HCT116 (cell line): ENCODE measurements at regions not wholly inside any gene's neighbourhood (a gene's known extent, or its start where the extent isn't known, plus 50 kb on each side); places are given as distances from the start of the nearest gene placed in this dataset.

ENCODE experiments used
- ATAC-seq: fragments of 200-7000 bp; cut with Tn5 transposase; 2 replicates; pipeline ENCODE4 v1.9.1; 2020; ENCODE audit warnings: mild to moderate bottlenecking, moderate library complexity
- BruUV-seq: library from RNA; stranded (reverse); fragments of 400-500 nt; replicated peaks from 2 replicates; lab custom pipeline; 2021; lab: Mats Ljungman, UMichigan
- CTCF ChIA-PET: fragments of 300-600 bp; sonication (Branson Sonifier 250); formaldehyde crosslinking; loops from one replicate; lab custom pipeline; 2021; ENCODE audit warnings: antibody characterized with exemption; lab: Charles Lee
- POLR2A ChIA-PET: fragments of 300-600, 350-600 bp; sonication (Branson Sonifier 250); formaldehyde crosslinking; loops from one replicate; lab custom pipeline; 2021; ENCODE audit warnings: antibody characterized with exemption; lab: Charles Lee
- RAD21 ChIA-PET, 2 experiments: fragments of 300-600 bp; sonication (Branson Sonifier 250); formaldehyde crosslinking; loops; one replicate each; lab custom pipeline; 2023; ENCODE audit warnings: low total read pairs in 2 of 2; ENCODE audit not compliant: uncharacterized antibody in 2 of 2, unreplicated experiment in 2 of 2, low non-redundant PET in 1 of 2; lab: Charles Lee
- DNase-seq: peaks from one replicate; pipeline ENCODE4 v3.0.0-alpha.2; 2010; ENCODE audit warnings: low read depth, low spot score
- H2AFZ ChIP-seq: fragments of 200-600 bp; shearing (Covaris generic), sonication (generic); 2 replicates; pipeline ENCODE4 v1.6.1; 2017; ENCODE audit warnings: low read depth, mixed run types, mixed read lengths, antibody characterized with exemption, low read length; ENCODE audit not compliant: poor library complexity, severe bottlenecking
- H3K27ac ChIP-seq: 2 replicates; pipeline ENCODE4 v1.5.1; 2012; ENCODE audit warnings: low read depth, low read length
- H3K27me3 ChIP-seq: fragments of 200-600 bp; sonication (generic); 2 replicates; pipeline ENCODE4 v1.6.1; 2016; ENCODE audit warnings: mixed run types, low read length, mixed read lengths; ENCODE audit not compliant: insufficient read depth
- H3K36me3 ChIP-seq, 2 experiments: fragments of 200-500 bp in 1 of 2; fragments of 200-600 bp in 1 of 2; sonication (Bioruptor generic) in 1 of 2; sonication (generic) in 1 of 2; 2 replicates each; pipeline versions ENCODE4 v1.5.1 to v1.6.1; 2014 to 2016; ENCODE audit warnings: low read length in 2 of 2, inconsistent platforms in 1 of 2, mixed read lengths in 1 of 2, mixed run types in 1 of 2; ENCODE audit not compliant: insufficient read depth in 2 of 2, control insufficient read depth in 1 of 2
- H3K4me1 ChIP-seq, 2 experiments: fragments of 200-600 bp in 1 of 2; sonication (generic) in 1 of 2; 2 replicates each; pipeline versions ENCODE4 v1.5.1 to v1.6.1; 2012 to 2017; ENCODE audit warnings: low read length in 2 of 2, inconsistent platforms in 1 of 2, mild to moderate bottlenecking in 1 of 2, mixed read lengths in 1 of 2, mixed run types in 1 of 2, moderate library complexity in 1 of 2; ENCODE audit not compliant: insufficient read depth in 2 of 2, control insufficient read depth in 1 of 2
- H3K4me2 ChIP-seq: fragments of 200-600 bp; sonication (generic); 2 replicates; pipeline ENCODE4 v1.6.1; 2017; ENCODE audit warnings: mixed run types, low read length, mixed read lengths
- H3K4me3 ChIP-seq, 2 experiments: fragments of 200-600 bp in 1 of 2; sonication (generic) in 1 of 2; replicated peaks in 1 of 2; 2 replicates each; pipeline ENCODE4 v1.5.1; 2011 to 2016; ENCODE audit warnings: low read length in 2 of 2, control low read depth in 1 of 2, low read depth in 1 of 2, mild to moderate bottlenecking in 1 of 2, mixed read lengths in 1 of 2, mixed run types in 1 of 2
- H3K79me2 ChIP-seq: fragments of 200-600 bp; sonication (generic); 2 replicates; pipeline ENCODE4 v1.6.1; 2017; ENCODE audit warnings: mild to moderate bottlenecking, mixed run types, low read length, moderate library complexity, mixed read lengths; ENCODE audit not compliant: insufficient read depth
- H3K9ac ChIP-seq: fragments of 200-600 bp; sonication (generic); 2 replicates; pipeline ENCODE4 v1.6.1; 2016; ENCODE audit warnings: low read length, mixed read lengths
- H3K9me2 ChIP-seq: fragments of 200-600 bp; sonication (generic), shearing (Covaris generic); 2 replicates; pipeline ENCODE4 v1.6.1; 2017; ENCODE audit warnings: mixed run types, mild to moderate bottlenecking, moderate library complexity; ENCODE audit not compliant: insufficient read depth
- H3K9me3 ChIP-seq, 2 experiments: fragments of 200-500 bp in 1 of 2; fragments of 200-600 bp in 1 of 2; sonication (Bioruptor generic) in 1 of 2; sonication (generic) in 1 of 2; 2 replicates each; pipeline ENCODE4 v1.6.1; 2014 to 2017; ENCODE audit warnings: low read length in 2 of 2, mixed read lengths in 2 of 2, inconsistent platforms in 1 of 2, low read depth in 1 of 2, mild to moderate bottlenecking in 1 of 2, mixed run types in 1 of 2, moderate library complexity in 1 of 2; ENCODE audit not compliant: control insufficient read depth in 1 of 2, insufficient read depth in 1 of 2
- H4K20me1 ChIP-seq: fragments of 200-600 bp; sonication (generic), shearing (Covaris generic); 2 replicates; pipeline ENCODE4 v1.6.1; 2017; ENCODE audit warnings: mixed run types, mild to moderate bottlenecking, moderate library complexity; ENCODE audit not compliant: insufficient read depth
- CBX3 ChIP-seq: IDR thresholded peaks from 2 replicates; pipeline ENCODE4 v1.6.1; 2012; ENCODE audit warnings: low read depth
- CEBPB ChIP-seq: IDR thresholded peaks from 2 replicates; pipeline ENCODE4 v1.6.1; 2012; ENCODE audit warnings: low read depth
- EGR1 ChIP-seq: IDR thresholded peaks from 2 replicates; pipeline ENCODE4 v1.6.1; 2012; ENCODE audit warnings: low read depth
- ELF1 ChIP-seq: IDR thresholded peaks from 2 replicates; pipeline ENCODE4 v1.6.1; 2012; ENCODE audit warnings: low read depth, borderline replicate concordance
- EZH2 ChIP-seq: fragments of 200-600 bp; sonication (generic); IDR thresholded peaks from 2 replicates; pipeline ENCODE4 v1.6.1; 2017; ENCODE audit warnings: antibody characterized with exemption, mixed run types
- FOSL1 ChIP-seq: IDR thresholded peaks from 2 replicates; pipeline ENCODE4 v1.6.1; 2012; ENCODE audit warnings: low read depth
- JUND ChIP-seq: IDR thresholded peaks from 2 replicates; pipeline ENCODE4 v1.6.1; 2012
- POLR2A ChIP-seq: IDR thresholded peaks from 2 replicates; pipeline ENCODE4 v1.7.0; 2011; ENCODE audit warnings: borderline replicate concordance; ENCODE audit not compliant: insufficient read depth, insufficient read length; ENCODE audit errors: extremely low read depth
- POLR2AphosphoS5 ChIP-seq: IDR thresholded peaks from 2 replicates; pipeline ENCODE4 v1.6.1; 2011; ENCODE audit warnings: mild to moderate bottlenecking, low read depth, low read length, moderate library complexity
- RAD21 ChIP-seq: IDR thresholded peaks from 2 replicates; pipeline ENCODE4 v1.6.1; 2012; ENCODE audit warnings: low read depth, mild to moderate bottlenecking
- SIN3A ChIP-seq: IDR thresholded peaks from 2 replicates; pipeline ENCODE4 v1.6.1; 2012; ENCODE audit warnings: low read depth
- SP1 ChIP-seq: IDR thresholded peaks from 2 replicates; pipeline ENCODE4 v1.6.1; 2012; ENCODE audit warnings: low read depth
- SRF ChIP-seq: IDR thresholded peaks from 2 replicates; pipeline ENCODE4 v1.6.1; 2012; ENCODE audit warnings: low read depth
- TCF7L2 ChIP-seq: IDR thresholded peaks from 2 replicates; pipeline ENCODE4 v1.7.0; 2011; ENCODE audit warnings: borderline replicate concordance, inconsistent platforms; ENCODE audit not compliant: insufficient read depth, insufficient read length; ENCODE audit errors: extremely low read depth
- YY1 ChIP-seq: IDR thresholded peaks from 2 replicates; pipeline ENCODE4 v1.6.1; 2011; ENCODE audit warnings: low read length, low read depth, moderate library complexity, mild to moderate bottlenecking; ENCODE audit not compliant: insufficient replicate concordance; ENCODE audit errors: extremely low read depth
- ZNF274 ChIP-seq: fragments of 200-500 bp; sonication (Bioruptor generic); IDR thresholded peaks from 2 replicates; pipeline ENCODE4 v1.6.1; 2014; ENCODE audit warnings: mild to moderate bottlenecking, low read depth, low read length, inconsistent platforms
- intact Hi-C: fragments of 100-400 bp; cut with micrococcal nuclease; formaldehyde crosslinking; loops from 2 replicates; pipeline ENCODE4 v1.10.0; 2022
- TF ChIP-seq, protein P1 (sequence below), 3 experiments: fragments of 200-600 bp in 1 of 3; sonication (generic) in 1 of 3; IDR thresholded peaks in 2 of 3; conservative IDR thresholded peaks in 1 of 3; 2 replicates each; pipeline ENCODE4 v1.5.1; 2012 to 2017; ENCODE audit warnings: low read depth in 2 of 3, low read length in 2 of 3, antibody characterized with exemption in 1 of 3, borderline replicate concordance in 1 of 3, control low read depth in 1 of 3, mild to moderate bottlenecking in 1 of 3, mixed read lengths in 1 of 3, mixed run types in 1 of 3, moderate library complexity in 1 of 3; ENCODE audit not compliant: insufficient read depth in 1 of 3
- TF ChIP-seq, protein P2 (sequence below): IDR thresholded peaks from 2 replicates; pipeline ENCODE4 v1.6.1; 2012
- TF ChIP-seq, protein P3 (sequence below): IDR thresholded peaks from 2 replicates; pipeline ENCODE4 v1.6.1; 2011; ENCODE audit warnings: mild to moderate bottlenecking, low read length, moderate library complexity; ENCODE audit not compliant: insufficient replicate concordance; ENCODE audit errors: extremely low read depth
- TF ChIP-seq, protein P4 (sequence below): IDR thresholded peaks from 2 replicates; pipeline ENCODE4 v1.6.1; 2012

DNA sequence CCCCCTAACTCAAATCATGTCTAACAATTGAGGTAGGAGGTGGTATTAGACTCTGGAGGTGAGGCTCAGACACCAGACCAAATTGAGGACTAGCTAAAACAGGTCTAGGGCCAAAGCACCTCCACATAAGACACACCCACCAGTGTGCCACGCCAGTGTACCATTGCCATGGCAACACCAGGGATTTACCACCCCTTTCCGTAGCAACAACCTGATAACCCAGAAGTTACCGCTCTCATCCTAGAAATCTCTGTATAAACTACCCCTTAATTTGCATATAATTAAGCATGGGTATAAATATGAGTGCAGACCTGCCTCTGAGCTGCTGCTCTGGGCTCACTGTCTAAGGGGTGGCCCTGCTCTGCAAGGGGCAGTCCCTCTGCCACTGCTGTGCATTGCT is 57.4 kb upstream of the PPP2R5C start:
- no peak for TF ChIP-seq SIN3A
- no peak for TF ChIP-seq CEBPB
- TF ChIP-seq ZNF274 = no peak
- no peak for TF ChIP-seq EZH2
- no peak for TF ChIP-seq SP1
- TF ChIP-seq RAD21 = no peak
- TF ChIP-seq EGR1 = no peak
- no peak for TF ChIP-seq CBX3
- TF ChIP-seq, protein P1, sequence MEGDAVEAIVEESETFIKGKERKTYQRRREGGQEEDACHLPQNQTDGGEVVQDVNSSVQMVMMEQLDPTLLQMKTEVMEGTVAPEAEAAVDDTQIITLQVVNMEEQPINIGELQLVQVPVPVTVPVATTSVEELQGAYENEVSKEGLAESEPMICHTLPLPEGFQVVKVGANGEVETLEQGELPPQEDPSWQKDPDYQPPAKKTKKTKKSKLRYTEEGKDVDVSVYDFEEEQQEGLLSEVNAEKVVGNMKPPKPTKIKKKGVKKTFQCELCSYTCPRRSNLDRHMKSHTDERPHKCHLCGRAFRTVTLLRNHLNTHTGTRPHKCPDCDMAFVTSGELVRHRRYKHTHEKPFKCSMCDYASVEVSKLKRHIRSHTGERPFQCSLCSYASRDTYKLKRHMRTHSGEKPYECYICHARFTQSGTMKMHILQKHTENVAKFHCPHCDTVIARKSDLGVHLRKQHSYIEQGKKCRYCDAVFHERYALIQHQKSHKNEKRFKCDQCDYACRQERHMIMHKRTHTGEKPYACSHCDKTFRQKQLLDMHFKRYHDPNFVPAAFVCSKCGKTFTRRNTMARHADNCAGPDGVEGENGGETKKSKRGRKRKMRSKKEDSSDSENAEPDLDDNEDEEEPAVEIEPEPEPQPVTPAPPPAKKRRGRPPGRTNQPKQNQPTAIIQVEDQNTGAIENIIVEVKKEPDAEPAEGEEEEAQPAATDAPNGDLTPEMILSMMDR (IDR thresholded peaks at IDR 0.05 in 2 of 3, conservative IDR thresholded peaks at IDR 0.05 in 1 of 3; ENCODE audit: borderline replicate concordance in 1 of 3, insufficient read depth in 1 of 3, low read depth in 2 of 3, low read length in 2 of 3) = no peak
- TF ChIP-seq, protein P2, sequence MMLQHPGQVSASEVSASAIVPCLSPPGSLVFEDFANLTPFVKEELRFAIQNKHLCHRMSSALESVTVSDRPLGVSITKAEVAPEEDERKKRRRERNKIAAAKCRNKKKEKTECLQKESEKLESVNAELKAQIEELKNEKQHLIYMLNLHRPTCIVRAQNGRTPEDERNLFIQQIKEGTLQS = no peak
- no peak for TF ChIP-seq FOSL1
- TF ChIP-seq, protein P3, sequence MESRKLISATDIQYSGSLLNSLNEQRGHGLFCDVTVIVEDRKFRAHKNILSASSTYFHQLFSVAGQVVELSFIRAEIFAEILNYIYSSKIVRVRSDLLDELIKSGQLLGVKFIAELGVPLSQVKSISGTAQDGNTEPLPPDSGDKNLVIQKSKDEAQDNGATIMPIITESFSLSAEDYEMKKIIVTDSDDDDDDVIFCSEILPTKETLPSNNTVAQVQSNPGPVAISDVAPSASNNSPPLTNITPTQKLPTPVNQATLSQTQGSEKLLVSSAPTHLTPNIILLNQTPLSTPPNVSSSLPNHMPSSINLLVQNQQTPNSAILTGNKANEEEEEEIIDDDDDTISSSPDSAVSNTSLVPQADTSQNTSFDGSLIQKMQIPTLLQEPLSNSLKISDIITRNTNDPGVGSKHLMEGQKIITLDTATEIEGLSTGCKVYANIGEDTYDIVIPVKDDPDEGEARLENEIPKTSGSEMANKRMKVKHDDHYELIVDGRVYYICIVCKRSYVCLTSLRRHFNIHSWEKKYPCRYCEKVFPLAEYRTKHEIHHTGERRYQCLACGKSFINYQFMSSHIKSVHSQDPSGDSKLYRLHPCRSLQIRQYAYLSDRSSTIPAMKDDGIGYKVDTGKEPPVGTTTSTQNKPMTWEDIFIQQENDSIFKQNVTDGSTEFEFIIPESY = no peak
- no peak for TF ChIP-seq TCF7L2
- no peak for TF ChIP-seq POLR2AphosphoS5
- TF ChIP-seq SRF = no peak
- TF ChIP-seq JUND = no peak
- TF ChIP-seq YY1 = no peak
- TF ChIP-seq, protein P4, sequence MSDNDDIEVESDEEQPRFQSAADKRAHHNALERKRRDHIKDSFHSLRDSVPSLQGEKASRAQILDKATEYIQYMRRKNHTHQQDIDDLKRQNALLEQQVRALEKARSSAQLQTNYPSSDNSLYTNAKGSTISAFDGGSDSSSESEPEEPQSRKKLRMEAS = no peak
- TF ChIP-seq ELF1 = no peak
- TF ChIP-seq POLR2A = no peak
- TF ChIP-seq, all 23 proteins: peak for 0
- POLR2A ChIA-PET = no interaction called here
- ATAC-seq (no peak), DNase-seq (no peak)
- no peaks in the 10 kb centered on the region for H4K20me1 ChIP-seq
- RAD21 ChIA-PET = no interaction called here
- H3K9me2 ChIP-seq = no peaks in the 10 kb centered on the region
- no peaks in the 10 kb centered on the region for H3K79me2 ChIP-seq
- H3K9me3 ChIP-seq = no peaks in the 10 kb centered on the region
- no TSS peak for BruUV-seq
- H3K4me3 ChIP-seq = no peak overlapping the region
- no peak overlapping the region for H3K4me2 ChIP-seq
- CTCF ChIA-PET = no interaction called here
- no peaks in the 10 kb centered on the region for H3K27me3 ChIP-seq
- H3K27ac ChIP-seq = no peak overlapping the region
- H3K36me3 ChIP-seq = no peaks in the 10 kb centered on the region
- H3K9ac ChIP-seq = no peak overlapping the region
- H3K4me1 ChIP-seq = peaks cover 7 to 23% of the 10 kb centered on the region in 2 experiments
- H2AFZ ChIP-seq = no peak overlapping the region
- intact Hi-C loops = no loop called here
